ENCODE measurements at regions not wholly inside any gene's neighbourhood (a gene's known extent, or its start where the extent isn't known, plus 50 kb on each side); places are given as distances from the start of the nearest gene placed in this dataset.

GRCh38 chr6:130677766-130678165 lies 149.4 kb upstream of the SMLR1 start:
- 63% methylated on average over 3 of the region's 3 CpGs for WGBS
- no peak for DNase-seq (ENCODE audit: low spot score in 2 of 2)
- Histone ChIP-seq H3K4me1 (peaks cover 23% of the 10 kb centered on the region), H3K36me3 (no peaks in the 10 kb centered on the region), H3K27me3 (no peaks in the 10 kb centered on the region), H3K27ac (no peak overlapping the region), H3K4me3 (no peak overlapping the region), H3K9me3 (no peaks in the 10 kb centered on the region)
- TF ChIP-seq POLR2A (IDR thresholded peaks at IDR 0.05), result no peak
- no peak for TF ChIP-seq CTCF (IDR thresholded peaks at IDR 0.05)
- no peak for TF ChIP-seq POLR2AphosphoS5 (IDR thresholded peaks at IDR 0.05)
- no peak for TF ChIP-seq EP300 (IDR thresholded peaks at IDR 0.05)

GRCh38 chr6:130679684-130680083 lies 147.5 kb upstream of the SMLR1 start:
- H3K9me3 ChIP-seq, result no peaks in the 10 kb centered on the region
- H3K4me1 ChIP-seq, result peaks cover 23% of the 10 kb centered on the region
- H3K27me3 ChIP-seq, result no peaks in the 10 kb centered on the region
- no peak for DNase-seq (ENCODE audit: low spot score in 2 of 2)
- no peak for TF ChIP-seq POLR2A (IDR thresholded peaks at IDR 0.05)
- TF ChIP-seq EP300 (IDR thresholded peaks at IDR 0.05), result no peak
- TF ChIP-seq POLR2AphosphoS5 (IDR thresholded peaks at IDR 0.05), result no peak
- WGBS, result 12% methylated on average over 2 of the region's 2 CpGs
- H3K27ac ChIP-seq, result peak overlapping the region; percentile 18
- H3K36me3 ChIP-seq, result no peaks in the 10 kb centered on the region
- no peak overlapping the region for H3K4me3 ChIP-seq

- 26% methylated on average over 3 of the region's 3 CpGs for WGBS
- H3K36me3 ChIP-seq, result no peaks in the 10 kb centered on the region
- H3K27me3 ChIP-seq, result no peaks in the 10 kb centered on the region
- no peak for DNase-seq (ENCODE audit: low spot score in 2 of 2)
- H3K9me3 ChIP-seq, result no peaks in the 10 kb centered on the region
- peaks cover 23% of the 10 kb centered on the region for H3K4me1 ChIP-seq
- no peak overlapping the region for H3K4me3 ChIP-seq
- TF ChIP-seq POLR2A (IDR thresholded peaks at IDR 0.05) (no peak), POLR2AphosphoS5 (IDR thresholded peaks at IDR 0.05) (no peak), CTCF (IDR thresholded peaks at IDR 0.05) (no peak), EP300 (IDR thresholded peaks at IDR 0.05) (no peak)
- H3K27ac ChIP-seq, result peak overlapping the region; percentile 18
Measured at GRCh38 chr6:130680116-130680515, 147.1 kb upstream of the SMLR1 start.

- TF ChIP-seq CTCF (IDR thresholded peaks at IDR 0.05) (no peak), POLR2AphosphoS5 (IDR thresholded peaks at IDR 0.05) (no peak), EP300 (IDR thresholded peaks at IDR 0.05) (no peak), POLR2A (IDR thresholded peaks at IDR 0.05) (no peak)
- WGBS, result 14% methylated on average over 1 of the region's 1 CpG
- Histone ChIP-seq H3K4me1 (peaks cover 23% of the 10 kb centered on the region), H3K27me3 (no peaks in the 10 kb centered on the region), H3K36me3 (no peaks in the 10 kb centered on the region), H3K9me3 (no peaks in the 10 kb centered on the region), H3K27ac (peak overlapping the region; percentile 76), H3K4me3 (no peak overlapping the region)
- DNase-seq (ENCODE audit: low spot score in 2 of 2), result no peak
Measured at GRCh38 chr6:130681028-130681427, 146.2 kb upstream of the SMLR1 start.

- Histone ChIP-seq H3K4me3 (no peak overlapping the region), H3K9me3 (no peaks in the 10 kb centered on the region), H3K27ac (no peak overlapping the region), H3K36me3 (no peaks in the 10 kb centered on the region), H3K27me3 (no peaks in the 10 kb centered on the region), H3K4me1 (peaks cover 21% of the 10 kb centered on the region)
- WGBS, result 93% methylated on average over 5 of the region's 5 CpGs
- TF ChIP-seq POLR2AphosphoS5 (IDR thresholded peaks at IDR 0.05) (no peak), CTCF (IDR thresholded peaks at IDR 0.05) (no peak), POLR2A (IDR thresholded peaks at IDR 0.05) (no peak), EP300 (IDR thresholded peaks at IDR 0.05) (no peak)
- no peak for DNase-seq (ENCODE audit: low spot score in 2 of 2)
Measured at GRCh38 chr6:130682066-130682465, 145.1 kb upstream of the SMLR1 start.

Measured in suprapubic skin (tissue), 4 donors.